Esophagus squamous epithelium (tissue), 4 donors: ENCODE measurements at regions not wholly inside any gene's neighbourhood (a gene's known extent, or its start where the extent isn't known, plus 50 kb on each side); places are given as distances from the start of the nearest gene placed in this dataset.
"Not testable (repeated sequence)": the region's sequence is repeated elsewhere in the genome, so short reads cannot be mapped to it uniquely, and the experiment has no call there.

Experiments used
- POLR2A ChIP-seq, 4 donors: fragments of 450-650 bp; IDR thresholded peaks; one replicate each; pipeline ENCODE4 v1.6.1; 2017; ENCODE audit warnings: antibody characterized with exemption in 4 of 4, mild to moderate bottlenecking in 4 of 4, moderate library complexity in 3 of 4
- TF ChIP-seq, protein P1 (sequence below), 6 experiments: fragments of 450-650 bp in 4 of 6; fragments of 200-600 bp in 2 of 6; sonication (generic) in 2 of 6; IDR thresholded peaks; one replicate each; pipeline ENCODE4 v1.5.1; 2016 to 2019; ENCODE audit warnings: antibody characterized with exemption in 6 of 6, mild to moderate bottlenecking in 4 of 6, moderate library complexity in 4 of 6

DNA sequence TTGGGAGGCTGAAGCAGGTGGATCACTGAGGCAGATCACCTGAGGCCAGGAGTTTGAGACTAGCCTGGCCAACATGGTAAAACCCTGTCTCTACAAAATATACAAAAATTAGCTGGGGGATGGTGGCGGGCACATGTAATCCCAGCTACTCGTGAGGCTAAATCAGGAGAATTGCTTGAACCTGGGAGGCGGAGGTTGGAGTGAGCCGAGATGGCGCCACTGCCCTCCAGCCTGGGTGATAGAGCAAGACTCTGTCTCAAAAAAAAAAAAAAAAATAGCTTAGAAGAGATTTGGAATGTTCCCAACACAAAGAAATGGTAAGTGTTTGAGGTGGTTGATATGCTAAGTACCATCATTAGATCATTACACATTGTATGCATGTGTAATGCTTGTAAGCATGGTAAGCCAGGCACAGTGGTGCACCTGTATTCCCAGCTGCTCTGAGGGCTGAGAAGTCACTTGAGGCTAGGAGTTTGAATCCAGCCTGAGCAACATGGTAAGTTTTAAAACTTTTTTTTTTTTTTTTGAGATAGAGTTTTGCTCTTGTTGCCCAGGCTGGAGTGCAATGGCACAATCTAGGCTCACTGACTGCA, 77.8 kb upstream of the CAB39 start:
- TF ChIP-seq POLR2A (IDR thresholded peaks at IDR 0.05), result not testable (repeated sequence)
- TF ChIP-seq, protein P1, sequence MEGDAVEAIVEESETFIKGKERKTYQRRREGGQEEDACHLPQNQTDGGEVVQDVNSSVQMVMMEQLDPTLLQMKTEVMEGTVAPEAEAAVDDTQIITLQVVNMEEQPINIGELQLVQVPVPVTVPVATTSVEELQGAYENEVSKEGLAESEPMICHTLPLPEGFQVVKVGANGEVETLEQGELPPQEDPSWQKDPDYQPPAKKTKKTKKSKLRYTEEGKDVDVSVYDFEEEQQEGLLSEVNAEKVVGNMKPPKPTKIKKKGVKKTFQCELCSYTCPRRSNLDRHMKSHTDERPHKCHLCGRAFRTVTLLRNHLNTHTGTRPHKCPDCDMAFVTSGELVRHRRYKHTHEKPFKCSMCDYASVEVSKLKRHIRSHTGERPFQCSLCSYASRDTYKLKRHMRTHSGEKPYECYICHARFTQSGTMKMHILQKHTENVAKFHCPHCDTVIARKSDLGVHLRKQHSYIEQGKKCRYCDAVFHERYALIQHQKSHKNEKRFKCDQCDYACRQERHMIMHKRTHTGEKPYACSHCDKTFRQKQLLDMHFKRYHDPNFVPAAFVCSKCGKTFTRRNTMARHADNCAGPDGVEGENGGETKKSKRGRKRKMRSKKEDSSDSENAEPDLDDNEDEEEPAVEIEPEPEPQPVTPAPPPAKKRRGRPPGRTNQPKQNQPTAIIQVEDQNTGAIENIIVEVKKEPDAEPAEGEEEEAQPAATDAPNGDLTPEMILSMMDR (IDR thresholded peaks at IDR 0.05), result not testable (repeated sequence)
